ENCODE measurements at regions not wholly inside any gene's neighbourhood (a gene's known extent, or its start where the extent isn't known, plus 50 kb on each side); places are given as distances from the start of the nearest gene placed in this dataset.

- peak overlapping the region; percentile 72 for H3K4me3 Mint-ChIP-seq (ENCODE audit: low read depth, unreplicated experiment)
- intact Hi-C loops (cut with micrococcal nuclease; ENCODE audit: unreplicated experiment) = no loop called here
- BruUV-seq (replicated peaks) = no TSS peak
- no peak for DNase-seq
- no peaks in the 10 kb centered on the region for H3K27me3 Mint-ChIP-seq (ENCODE audit: unreplicated experiment)
- no peak overlapping the region for H3K27ac Mint-ChIP-seq (ENCODE audit: unreplicated experiment)
- no peaks in the 10 kb centered on the region for H3K9me3 Mint-ChIP-seq (ENCODE audit: low read depth, unreplicated experiment)
- no peak for TF ChIP-seq CTCF (IDR thresholded peaks at IDR 0.05; ENCODE audit: unreplicated experiment)
- CTCF ChIA-PET = no interaction called here
- peaks cover 13% of the 10 kb centered on the region for H3K36me3 Mint-ChIP-seq (ENCODE audit: insufficient read depth, unreplicated experiment)
- peaks cover 9% of the 10 kb centered on the region for H3K4me1 Mint-ChIP-seq (ENCODE audit: low read depth, unreplicated experiment)
These were observed 51.8 kb upstream of the H6PD start for GRCh38 chr1:9182784-9183257.

GRCh38 chr1:9183441-9183840 is 51.1 kb upstream of the H6PD start:
- Mint-ChIP-seq H3K27me3 (ENCODE audit: unreplicated experiment) (no peaks in the 10 kb centered on the region), H3K9me3 (ENCODE audit: low read depth, unreplicated experiment) (no peaks in the 10 kb centered on the region), H3K36me3 (ENCODE audit: insufficient read depth, unreplicated experiment) (peaks cover 13% of the 10 kb centered on the region), H3K4me3 (ENCODE audit: low read depth, unreplicated experiment) (no peak overlapping the region), H3K27ac (ENCODE audit: unreplicated experiment) (no peak overlapping the region), H3K4me1 (ENCODE audit: low read depth, unreplicated experiment) (peaks cover 9% of the 10 kb centered on the region)
- no TSS peak for BruUV-seq (replicated peaks)
- no peak for TF ChIP-seq CTCF (IDR thresholded peaks at IDR 0.05; ENCODE audit: unreplicated experiment)
- CTCF ChIA-PET = no interaction called here
- no peak for DNase-seq
- intact Hi-C loops (cut with micrococcal nuclease; ENCODE audit: unreplicated experiment) = no loop called here

- H3K27ac Mint-ChIP-seq (ENCODE audit: unreplicated experiment) = no peak overlapping the region
- intact Hi-C loops (cut with micrococcal nuclease; ENCODE audit: unreplicated experiment) = no loop called here
- BruUV-seq (replicated peaks) = no TSS peak
- CTCF ChIA-PET = interaction anchor here (0.5 kb wide), 1 partner anchor 18 kb away, joined by 4 read pairs; no protein-coding TSS in a partner anchor
- TF ChIP-seq CTCF (IDR thresholded peaks at IDR 0.05; ENCODE audit: unreplicated experiment) = no peak
- H3K4me1 Mint-ChIP-seq (ENCODE audit: low read depth, unreplicated experiment) = peaks cover 9% of the 10 kb centered on the region
- no peak for DNase-seq
- H3K4me3 Mint-ChIP-seq (ENCODE audit: low read depth, unreplicated experiment) = no peak overlapping the region
- no peaks in the 10 kb centered on the region for H3K27me3 Mint-ChIP-seq (ENCODE audit: unreplicated experiment)
- H3K9me3 Mint-ChIP-seq (ENCODE audit: low read depth, unreplicated experiment) = no peaks in the 10 kb centered on the region
- peaks cover 13% of the 10 kb centered on the region for H3K36me3 Mint-ChIP-seq (ENCODE audit: insufficient read depth, unreplicated experiment)
These were observed 50.7 kb upstream of the H6PD start for GRCh38 chr1:9183898-9184297.

GRCh38 chr1:9184749-9185148 is 49.8 kb upstream of the H6PD start:
- Mint-ChIP-seq H3K4me1 (ENCODE audit: low read depth, unreplicated experiment) (peaks cover 9% of the 10 kb centered on the region), H3K9me3 (ENCODE audit: low read depth, unreplicated experiment) (no peaks in the 10 kb centered on the region), H3K4me3 (ENCODE audit: low read depth, unreplicated experiment) (no peak overlapping the region), H3K27ac (ENCODE audit: unreplicated experiment) (no peak overlapping the region), H3K36me3 (ENCODE audit: insufficient read depth, unreplicated experiment) (peaks cover 13% of the 10 kb centered on the region), H3K27me3 (ENCODE audit: unreplicated experiment) (no peaks in the 10 kb centered on the region)
- DNase-seq = no peak
- intact Hi-C loops (cut with micrococcal nuclease; ENCODE audit: unreplicated experiment) = no loop called here
- TF ChIP-seq CTCF (IDR thresholded peaks at IDR 0.05; ENCODE audit: unreplicated experiment) = no peak
- no TSS peak for BruUV-seq (replicated peaks)
- CTCF ChIA-PET = no interaction called here
